Liver (tissue), 3 donors: ENCODE measurements at regions not wholly inside any gene's neighbourhood (a gene's known extent, or its start where the extent isn't known, plus 50 kb on each side); places are given as distances from the start of the nearest gene placed in this dataset.

Experiments used
- CTCF ChIP-seq: fragments of 150-350 bp; IDR thresholded peaks from 2 replicates; pipeline ENCODE4 v1.5.1; 2017; ENCODE audit warnings: improper control_type of control experiment, low read depth, low read length; ENCODE audit not compliant: missing input control
- FOXA1 ChIP-seq: IDR thresholded peaks from 2 replicates; pipeline ENCODE4 v1.6.1; 2016; ENCODE audit warnings: antibody characterized with exemption
- GABPA ChIP-seq, 2 donors: IDR thresholded peaks in 1 of 2; conservative IDR thresholded peaks in 1 of 2; 2 replicates each; pipeline ENCODE4 v1.6.1; 2016; ENCODE audit warnings: antibody characterized with exemption in 2 of 2, mild to moderate bottlenecking in 1 of 2, moderate library complexity in 1 of 2
- JUND ChIP-seq, 2 donors: IDR thresholded peaks; 2 replicates each; pipeline ENCODE4 v1.6.1; 2016; ENCODE audit warnings: antibody characterized with exemption in 2 of 2
- MAX ChIP-seq: IDR thresholded peaks from 2 replicates; pipeline ENCODE4 v1.6.1; 2016; ENCODE audit warnings: antibody characterized with exemption
- NR2F2 ChIP-seq: IDR thresholded peaks from 2 replicates; pipeline ENCODE4 v1.6.1; 2016; ENCODE audit warnings: antibody characterized with exemption
- RAD21 ChIP-seq, 2 donors: IDR thresholded peaks; 2 replicates each; pipeline ENCODE4 v1.6.1; 2016; ENCODE audit warnings: antibody characterized with exemption in 2 of 2, mild to moderate bottlenecking in 2 of 2
- TAF1 ChIP-seq: conservative IDR thresholded peaks from 2 replicates; pipeline ENCODE4 v1.6.1; 2016; ENCODE audit warnings: antibody characterized with exemption, mild to moderate bottlenecking
- YY1 ChIP-seq: IDR thresholded peaks from 2 replicates; pipeline ENCODE4 v1.6.1; 2016; ENCODE audit warnings: antibody characterized with exemption, mild to moderate bottlenecking
- TF ChIP-seq, protein P1 (sequence below): IDR thresholded peaks from 2 replicates; pipeline ENCODE4 v1.6.1; 2016; ENCODE audit warnings: antibody characterized with exemption
- TF ChIP-seq, protein P2 (sequence below): IDR thresholded peaks from 2 replicates; pipeline ENCODE4 v1.6.1; 2016; ENCODE audit warnings: antibody characterized with exemption, mild to moderate bottlenecking
- TF ChIP-seq, protein P3 (sequence below): IDR thresholded peaks from 2 replicates; pipeline ENCODE4 v1.6.1; 2016; ENCODE audit warnings: antibody characterized with exemption
- donor health status: healthy.
- donor health status: healthy.

GRCh38 chr13:109318945-109319590 is 467.3 kb downstream of the IRS2 start:
- TF ChIP-seq CTCF (no peak), JUND (IDR thresholded peaks at IDR 0.05) (no peak), MAX (no peak), FOXA1 (no peak), GABPA (IDR thresholded peaks at IDR 0.05 in 1 of 2, conservative IDR thresholded peaks at IDR 0.05 in 1 of 2) (no peak), RAD21 (IDR thresholded peaks at IDR 0.05) (no peak), TAF1 (no peak), NR2F2 (no peak), YY1 (no peak)
- TF ChIP-seq, protein P1, sequence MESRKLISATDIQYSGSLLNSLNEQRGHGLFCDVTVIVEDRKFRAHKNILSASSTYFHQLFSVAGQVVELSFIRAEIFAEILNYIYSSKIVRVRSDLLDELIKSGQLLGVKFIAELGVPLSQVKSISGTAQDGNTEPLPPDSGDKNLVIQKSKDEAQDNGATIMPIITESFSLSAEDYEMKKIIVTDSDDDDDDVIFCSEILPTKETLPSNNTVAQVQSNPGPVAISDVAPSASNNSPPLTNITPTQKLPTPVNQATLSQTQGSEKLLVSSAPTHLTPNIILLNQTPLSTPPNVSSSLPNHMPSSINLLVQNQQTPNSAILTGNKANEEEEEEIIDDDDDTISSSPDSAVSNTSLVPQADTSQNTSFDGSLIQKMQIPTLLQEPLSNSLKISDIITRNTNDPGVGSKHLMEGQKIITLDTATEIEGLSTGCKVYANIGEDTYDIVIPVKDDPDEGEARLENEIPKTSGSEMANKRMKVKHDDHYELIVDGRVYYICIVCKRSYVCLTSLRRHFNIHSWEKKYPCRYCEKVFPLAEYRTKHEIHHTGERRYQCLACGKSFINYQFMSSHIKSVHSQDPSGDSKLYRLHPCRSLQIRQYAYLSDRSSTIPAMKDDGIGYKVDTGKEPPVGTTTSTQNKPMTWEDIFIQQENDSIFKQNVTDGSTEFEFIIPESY = no peak
- TF ChIP-seq, protein P2, sequence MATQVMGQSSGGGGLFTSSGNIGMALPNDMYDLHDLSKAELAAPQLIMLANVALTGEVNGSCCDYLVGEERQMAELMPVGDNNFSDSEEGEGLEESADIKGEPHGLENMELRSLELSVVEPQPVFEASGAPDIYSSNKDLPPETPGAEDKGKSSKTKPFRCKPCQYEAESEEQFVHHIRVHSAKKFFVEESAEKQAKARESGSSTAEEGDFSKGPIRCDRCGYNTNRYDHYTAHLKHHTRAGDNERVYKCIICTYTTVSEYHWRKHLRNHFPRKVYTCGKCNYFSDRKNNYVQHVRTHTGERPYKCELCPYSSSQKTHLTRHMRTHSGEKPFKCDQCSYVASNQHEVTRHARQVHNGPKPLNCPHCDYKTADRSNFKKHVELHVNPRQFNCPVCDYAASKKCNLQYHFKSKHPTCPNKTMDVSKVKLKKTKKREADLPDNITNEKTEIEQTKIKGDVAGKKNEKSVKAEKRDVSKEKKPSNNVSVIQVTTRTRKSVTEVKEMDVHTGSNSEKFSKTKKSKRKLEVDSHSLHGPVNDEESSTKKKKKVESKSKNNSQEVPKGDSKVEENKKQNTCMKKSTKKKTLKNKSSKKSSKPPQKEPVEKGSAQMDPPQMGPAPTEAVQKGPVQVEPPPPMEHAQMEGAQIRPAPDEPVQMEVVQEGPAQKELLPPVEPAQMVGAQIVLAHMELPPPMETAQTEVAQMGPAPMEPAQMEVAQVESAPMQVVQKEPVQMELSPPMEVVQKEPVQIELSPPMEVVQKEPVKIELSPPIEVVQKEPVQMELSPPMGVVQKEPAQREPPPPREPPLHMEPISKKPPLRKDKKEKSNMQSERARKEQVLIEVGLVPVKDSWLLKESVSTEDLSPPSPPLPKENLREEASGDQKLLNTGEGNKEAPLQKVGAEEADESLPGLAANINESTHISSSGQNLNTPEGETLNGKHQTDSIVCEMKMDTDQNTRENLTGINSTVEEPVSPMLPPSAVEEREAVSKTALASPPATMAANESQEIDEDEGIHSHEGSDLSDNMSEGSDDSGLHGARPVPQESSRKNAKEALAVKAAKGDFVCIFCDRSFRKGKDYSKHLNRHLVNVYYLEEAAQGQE = no peak
- TF ChIP-seq, protein P3, sequence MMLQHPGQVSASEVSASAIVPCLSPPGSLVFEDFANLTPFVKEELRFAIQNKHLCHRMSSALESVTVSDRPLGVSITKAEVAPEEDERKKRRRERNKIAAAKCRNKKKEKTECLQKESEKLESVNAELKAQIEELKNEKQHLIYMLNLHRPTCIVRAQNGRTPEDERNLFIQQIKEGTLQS = no peak
